Caco-2 (cell line): ENCODE measurements at regions not wholly inside any gene's neighbourhood (a gene's known extent, or its start where the extent isn't known, plus 50 kb on each side); places are given as distances from the start of the nearest gene placed in this dataset.

ENCODE experiments used
- BruUV-seq: library from RNA; stranded (reverse); fragments of 400-500 nt; replicated peaks from 2 replicates; lab custom pipeline; 2021; lab: Mats Ljungman, UMichigan
- CTCF ChIA-PET: fragments of 300-600 bp; sonication (Branson Sonifier 250); formaldehyde crosslinking; loops from one replicate; lab custom pipeline; 2022; ENCODE audit warnings: antibody characterized with exemption; lab: Charles Lee
- POLR2A ChIA-PET: fragments of 300-600 bp; sonication (Branson Sonifier 250); formaldehyde crosslinking; loops from one replicate; lab custom pipeline; 2022; ENCODE audit warnings: antibody characterized with exemption; lab: Charles Lee
- DNase-seq, 2 experiments: peaks; one replicate each; pipeline versions ENCODE4 v3.0.0 to v3.0.0-alpha.2; 2020 to 2022
- H3K27me3 ChIP-seq: replicated peaks from 2 replicates; pipeline ENCODE4 v1.6.0; 2011; ENCODE audit warnings: low read length; ENCODE audit not compliant: control insufficient read depth, insufficient read depth
- H3K36me3 ChIP-seq: 2 replicates; pipeline ENCODE4 v1.5.1; 2011; ENCODE audit warnings: low read length; ENCODE audit not compliant: control insufficient read depth, insufficient read depth
- H3K4me1 ChIP-seq: fragments of 250-450 bp; sonication (Bioruptor Pico); 2 replicates; pipeline ENCODE4 v1.5.1; 2020; ENCODE audit warnings: mild to moderate bottlenecking
- H3K4me3 ChIP-seq: 2 replicates; pipeline ENCODE4 v1.5.1; 2011; ENCODE audit warnings: low read depth, mild to moderate bottlenecking, control low read depth, low read length
- H3K9me3 ChIP-seq: fragments of 250-450 bp; sonication (Bioruptor Pico); 2 replicates; pipeline ENCODE4 v1.5.1; 2020; ENCODE audit warnings: mild to moderate bottlenecking, moderate library complexity
- H3K27ac Mint-ChIP-seq: one replicate; pipeline ENCODE4 v1.8.0; 2022; ENCODE audit warnings: mixed read lengths; ENCODE audit not compliant: unreplicated experiment
- H3K27me3 Mint-ChIP-seq: one replicate; pipeline ENCODE4 v1.8.0; 2022; ENCODE audit warnings: mixed read lengths; ENCODE audit not compliant: insufficient read depth, unreplicated experiment
- H3K36me3 Mint-ChIP-seq: one replicate; pipeline ENCODE4 v1.8.0; 2022; ENCODE audit warnings: mild to moderate bottlenecking, mixed read lengths; ENCODE audit not compliant: insufficient read depth, unreplicated experiment
- H3K4me1 Mint-ChIP-seq: one replicate; pipeline ENCODE4 v1.8.0; 2022; ENCODE audit warnings: low read depth, mixed read lengths; ENCODE audit not compliant: unreplicated experiment
- H3K4me3 Mint-ChIP-seq: one replicate; pipeline ENCODE4 v1.8.0; 2022; ENCODE audit warnings: mild to moderate bottlenecking, moderate library complexity, mixed read lengths; ENCODE audit not compliant: unreplicated experiment
- H3K9me3 Mint-ChIP-seq: one replicate; pipeline ENCODE4 v1.8.0; 2022; ENCODE audit warnings: mixed read lengths; ENCODE audit not compliant: unreplicated experiment
- intact Hi-C: fragments of 100-400 bp; cut with micrococcal nuclease; formaldehyde crosslinking; loops from one replicate; pipeline ENCODE4 v1.10.0; 2022; ENCODE audit not compliant: unreplicated experiment
- TF ChIP-seq, protein P1 (sequence below), 2 experiments: fragments of 200-600 bp in 1 of 2; IDR thresholded peaks; 1 replicate in 1 of 2; 2 replicates in 1 of 2; pipeline versions ENCODE4 v1.5.1 to v1.8.0; 2011 to 2022; ENCODE audit warnings: antibody characterized with exemption in 1 of 2, control low read depth in 1 of 2, inconsistent platforms in 1 of 2, low read depth in 1 of 2, low read length in 1 of 2, mild to moderate bottlenecking in 1 of 2, moderate library complexity in 1 of 2; ENCODE audit not compliant: insufficient read depth in 1 of 2, severe bottlenecking in 1 of 2, unreplicated experiment in 1 of 2

GRCh38 chr5:53342236-53342635 is 138.2 kb upstream of the FST start:
- no TSS peak for BruUV-seq
- ChIA-PET CTCF (no interaction called here), POLR2A (no interaction called here)
- no peaks in the 10 kb centered on the region for H3K27me3 ChIP-seq
- TF ChIP-seq, protein P1, sequence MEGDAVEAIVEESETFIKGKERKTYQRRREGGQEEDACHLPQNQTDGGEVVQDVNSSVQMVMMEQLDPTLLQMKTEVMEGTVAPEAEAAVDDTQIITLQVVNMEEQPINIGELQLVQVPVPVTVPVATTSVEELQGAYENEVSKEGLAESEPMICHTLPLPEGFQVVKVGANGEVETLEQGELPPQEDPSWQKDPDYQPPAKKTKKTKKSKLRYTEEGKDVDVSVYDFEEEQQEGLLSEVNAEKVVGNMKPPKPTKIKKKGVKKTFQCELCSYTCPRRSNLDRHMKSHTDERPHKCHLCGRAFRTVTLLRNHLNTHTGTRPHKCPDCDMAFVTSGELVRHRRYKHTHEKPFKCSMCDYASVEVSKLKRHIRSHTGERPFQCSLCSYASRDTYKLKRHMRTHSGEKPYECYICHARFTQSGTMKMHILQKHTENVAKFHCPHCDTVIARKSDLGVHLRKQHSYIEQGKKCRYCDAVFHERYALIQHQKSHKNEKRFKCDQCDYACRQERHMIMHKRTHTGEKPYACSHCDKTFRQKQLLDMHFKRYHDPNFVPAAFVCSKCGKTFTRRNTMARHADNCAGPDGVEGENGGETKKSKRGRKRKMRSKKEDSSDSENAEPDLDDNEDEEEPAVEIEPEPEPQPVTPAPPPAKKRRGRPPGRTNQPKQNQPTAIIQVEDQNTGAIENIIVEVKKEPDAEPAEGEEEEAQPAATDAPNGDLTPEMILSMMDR (IDR thresholded peaks at IDR 0.05; ENCODE audit: insufficient read depth in 1 of 2, low read depth in 1 of 2, low read length in 1 of 2, severe bottlenecking in 1 of 2, unreplicated experiment in 1 of 2): no peak
- H3K4me1 Mint-ChIP-seq: no peaks in the 10 kb centered on the region
- no peak for DNase-seq
- no peaks in the 10 kb centered on the region for H3K9me3 ChIP-seq
- peaks cover 8% of the 10 kb centered on the region for H3K9me3 Mint-ChIP-seq
- H3K4me3 Mint-ChIP-seq: no peak overlapping the region
- no peaks in the 10 kb centered on the region for H3K36me3 ChIP-seq
- 0 out of 2 replicates have a peak, but pooled peaks cover 6% of the 10 kb centered on the region for H3K4me1 ChIP-seq
- H3K27ac Mint-ChIP-seq: no peak overlapping the region
- intact Hi-C loops: no loop called here
- H3K4me3 ChIP-seq: no peak overlapping the region
- H3K27me3 Mint-ChIP-seq: no peaks in the 10 kb centered on the region
- no peaks in the 10 kb centered on the region for H3K36me3 Mint-ChIP-seq

GRCh38 chr5:53343187-53343586 is 137.2 kb upstream of the FST start:
- H3K27ac Mint-ChIP-seq: no peak overlapping the region
- TF ChIP-seq, protein P1 (IDR thresholded peaks at IDR 0.05; ENCODE audit: insufficient read depth in 1 of 2, low read depth in 1 of 2, low read length in 1 of 2, severe bottlenecking in 1 of 2, unreplicated experiment in 1 of 2): no peak
- POLR2A ChIA-PET: no interaction called here
- Histone ChIP-seq H3K4me1 (0 out of 2 replicates have a peak, but pooled peaks cover 6% of the 10 kb centered on the region), H3K27me3 (no peaks in the 10 kb centered on the region), H3K4me3 (no peak overlapping the region), H3K9me3 (no peaks in the 10 kb centered on the region), H3K36me3 (no peaks in the 10 kb centered on the region)
- H3K36me3 Mint-ChIP-seq: no peaks in the 10 kb centered on the region
- no TSS peak for BruUV-seq
- no peaks in the 10 kb centered on the region for H3K4me1 Mint-ChIP-seq
- no peaks in the 10 kb centered on the region for H3K27me3 Mint-ChIP-seq
- CTCF ChIA-PET: no interaction called here
- intact Hi-C loops: no loop called here
- H3K4me3 Mint-ChIP-seq: no peak overlapping the region
- no peak for DNase-seq
- H3K9me3 Mint-ChIP-seq: peaks cover 8% of the 10 kb centered on the region

DNA sequence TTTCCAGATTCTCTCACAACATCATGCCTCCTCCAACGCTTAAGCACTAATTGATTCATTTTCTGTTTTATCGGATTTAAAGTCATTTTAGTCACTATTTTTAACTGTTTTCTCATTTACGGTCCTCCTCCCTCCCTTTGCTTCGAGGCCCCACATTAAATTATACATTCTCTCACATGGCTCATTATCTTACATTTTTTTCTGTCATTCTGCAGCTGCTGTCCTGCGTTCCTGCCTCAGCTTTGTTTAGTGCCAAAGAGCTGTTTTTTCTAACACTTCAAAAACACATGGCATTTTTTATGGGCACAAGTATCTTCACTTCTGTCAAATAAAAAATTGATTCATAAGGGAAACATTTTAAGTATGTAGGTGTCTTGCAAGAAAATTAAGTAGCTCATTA is 130.1 kb upstream of the FST start:
- ChIA-PET POLR2A (no interaction called here), CTCF (no interaction called here)
- no TSS peak for BruUV-seq
- H3K4me1 Mint-ChIP-seq: peaks cover 7% of the 10 kb centered on the region
- Histone ChIP-seq H3K4me1 (0 out of 2 replicates have a peak, but pooled peaks cover 6% of the 10 kb centered on the region), H3K4me3 (no peak overlapping the region), H3K9me3 (no peaks in the 10 kb centered on the region), H3K36me3 (no peaks in the 10 kb centered on the region), H3K27me3 (no peaks in the 10 kb centered on the region)
- H3K36me3 Mint-ChIP-seq: no peaks in the 10 kb centered on the region
- no peaks in the 10 kb centered on the region for H3K9me3 Mint-ChIP-seq
- intact Hi-C loops: no loop called here
- H3K27ac Mint-ChIP-seq: no peak overlapping the region
- H3K4me3 Mint-ChIP-seq: no peak overlapping the region
- DNase-seq: no peak
- peaks cover 5% of the 10 kb centered on the region for H3K27me3 Mint-ChIP-seq
- TF ChIP-seq, protein P1 (IDR thresholded peaks at IDR 0.05; ENCODE audit: insufficient read depth in 1 of 2, low read depth in 1 of 2, low read length in 1 of 2, severe bottlenecking in 1 of 2, unreplicated experiment in 1 of 2): no peak
